Skeletal muscle cell (primary cell): ENCODE measurements at regions not wholly inside any gene's neighbourhood (a gene's known extent, or its start where the extent isn't known, plus 50 kb on each side); places are given as distances from the start of the nearest gene placed in this dataset.
"Not testable (repeated sequence)": the region's sequence is repeated elsewhere in the genome, so short reads cannot be mapped to it uniquely, and the experiment has no call there.

ENCODE experiments used
- DNase-seq: peaks from one replicate; pipeline ENCODE4 v3.0.0-alpha.2; 2010; ENCODE audit warnings: low read depth
- H3K4me3 ChIP-seq: 2 replicates; pipeline ENCODE4 v1.5.1; 2011; ENCODE audit warnings: low read depth, mild to moderate bottlenecking, control low read depth, low read length, moderate library complexity

- H3K4me3 ChIP-seq = no peak overlapping the region
- DNase-seq = no peak
Measured at GRCh38 chr5:130874861-130875417, 290.1 kb downstream of the HINT1 start.

GRCh38 chr5:130871346-130872086 lies 293.5 kb downstream of the HINT1 start:
- H3K4me3 ChIP-seq = no peak overlapping the region
- peak; percentile 72 for DNase-seq

- peak; percentile 41 for DNase-seq
Measured at GRCh38 chr5:130870691-130871090, 294.4 kb downstream of the HINT1 start.

GRCh38 chr5:130868186-130868840 lies 296.7 kb downstream of the HINT1 start:
- H3K4me3 ChIP-seq = no peak overlapping the region
- DNase-seq = peak; percentile 47

More at GRCh38 chr5:130870691-130871090, 294.4 kb downstream of the HINT1 start:
- H3K4me3 ChIP-seq = no peak overlapping the region

- no peak overlapping the region for H3K4me3 ChIP-seq
- no peak for DNase-seq
Measured at GRCh38 chr5:130845049-130845765, 319.8 kb downstream of the HINT1 start.

- peak overlapping the region; percentile 13 for H3K4me3 ChIP-seq
- DNase-seq = peak; percentile 0
Measured at GRCh38 chr5:130836729-130837649, 328.1 kb downstream of the HINT1 start.

DNA sequence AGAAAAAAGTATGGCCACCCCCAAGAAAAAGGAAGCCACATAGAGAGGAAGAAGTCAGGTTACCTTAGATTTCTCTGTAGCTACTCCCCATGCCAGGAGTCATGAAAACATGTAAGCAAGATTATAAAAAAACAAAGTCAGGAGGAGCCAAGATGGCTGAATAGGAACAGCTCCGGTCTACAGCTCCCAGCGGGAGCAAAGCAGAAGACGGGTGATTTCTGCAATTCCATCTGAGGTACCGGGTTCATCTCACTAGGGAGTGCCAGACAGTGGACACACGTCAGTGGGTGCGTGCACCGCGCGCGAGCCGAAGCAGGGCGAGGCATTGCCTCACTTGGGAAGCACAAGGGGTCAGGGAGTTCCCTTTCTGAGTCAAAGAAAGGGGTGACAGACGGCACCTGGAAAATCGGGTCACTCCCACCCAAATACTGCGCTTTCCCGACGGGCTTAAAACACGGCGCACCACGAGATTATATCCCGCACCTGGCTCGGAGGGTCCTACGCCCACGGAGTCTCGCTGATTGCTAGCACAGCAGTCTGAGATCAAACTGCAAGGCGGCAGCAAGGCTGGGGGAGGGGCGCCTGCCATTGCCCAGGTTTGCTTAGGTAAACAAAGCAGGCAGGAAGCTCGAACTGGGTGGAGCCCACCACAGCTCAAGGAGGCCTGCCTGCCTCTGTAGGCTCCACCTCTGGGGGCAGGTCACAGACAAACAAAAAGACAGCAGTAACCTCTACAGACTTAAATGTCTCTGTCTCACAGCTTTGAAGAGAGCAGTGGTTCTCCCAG lies 347.3 kb downstream of the HINT1 start:
- H3K4me3 ChIP-seq, DNase-seq: not testable (repeated sequence)

DNA sequence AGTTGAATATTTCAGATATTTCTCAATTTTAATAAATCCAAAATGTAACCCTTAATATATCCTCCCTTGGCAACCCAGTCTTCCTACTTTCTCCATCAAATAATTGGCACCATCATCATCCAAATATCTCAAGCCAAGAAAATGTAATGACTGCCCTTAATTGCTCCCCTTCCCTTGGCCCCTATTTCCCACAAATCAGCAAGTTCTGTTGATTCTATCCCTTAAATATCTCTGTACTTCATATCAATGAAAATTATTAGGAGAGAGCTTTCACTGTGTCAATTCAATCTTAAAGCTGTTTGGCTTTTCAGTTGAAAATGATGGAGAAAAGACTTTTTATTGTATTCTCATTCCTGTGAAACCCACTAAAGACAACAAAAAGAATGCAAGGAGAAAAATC lies 349.8 kb downstream of the HINT1 start:
- no peak for DNase-seq
- H3K4me3 ChIP-seq = no peak overlapping the region

GRCh38 chr5:130808691-130809090 lies 356.4 kb downstream of the HINT1 start:
- DNase-seq = no peak
- H3K4me3 ChIP-seq = no peak overlapping the region

GRCh38 chr5:130805648-130806047 lies 359.4 kb downstream of the HINT1 start:
- DNase-seq = no peak
- no peak overlapping the region for H3K4me3 ChIP-seq

- no peak for DNase-seq
- no peak overlapping the region for H3K4me3 ChIP-seq
Measured at GRCh38 chr5:130805036-130805435, 360.0 kb downstream of the HINT1 start.

- DNase-seq = no peak
- H3K4me3 ChIP-seq = no peak overlapping the region
Measured at GRCh38 chr5:130801963-130802362, 363.1 kb downstream of the HINT1 start.

- H3K4me3 ChIP-seq = no peak overlapping the region
- DNase-seq = no peak
Measured at GRCh38 chr5:130799015-130799414, 366.0 kb downstream of the HINT1 start.

- no peak for DNase-seq
- H3K4me3 ChIP-seq = no peak overlapping the region
Measured at GRCh38 chr5:130797303-130797702, 367.8 kb downstream of the HINT1 start.

GRCh38 chr5:130796902-130797301 lies 368.2 kb downstream of the HINT1 start:
- no peak overlapping the region for H3K4me3 ChIP-seq
- no peak for DNase-seq

GRCh38 chr5:130796032-130796431 lies 369.0 kb downstream of the HINT1 start:
- DNase-seq = no peak
- H3K4me3 ChIP-seq = no peak overlapping the region

- DNase-seq = no peak
- H3K4me3 ChIP-seq = no peak overlapping the region
Measured at GRCh38 chr5:130795037-130795436, 370.0 kb downstream of the HINT1 start.

DNA sequence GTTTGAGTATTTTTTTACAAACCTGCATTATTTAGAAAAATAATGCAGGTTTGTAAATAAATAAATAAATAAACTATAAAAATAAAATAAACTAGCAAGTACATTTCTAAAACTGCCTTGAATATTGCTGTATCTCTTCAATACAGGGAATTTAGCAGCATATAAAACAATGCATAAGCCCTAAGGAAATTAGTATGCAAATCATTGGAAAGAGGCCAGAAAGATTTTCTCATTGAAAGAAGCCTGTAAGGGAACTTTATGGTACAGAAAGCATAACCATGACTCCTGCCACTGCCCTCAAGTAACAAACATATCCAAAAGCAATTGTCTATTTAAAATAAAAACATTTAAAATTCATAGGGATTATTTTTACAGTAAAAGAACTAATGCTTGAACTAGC lies 387.3 kb downstream of the HINT1 start:
- no peak for DNase-seq
- H3K4me3 ChIP-seq = no peak overlapping the region
